Brain microvascular endothelial cell (primary cell): ENCODE measurements at regions not wholly inside any gene's neighbourhood (a gene's known extent, or its start where the extent isn't known, plus 50 kb on each side); places are given as distances from the start of the nearest gene placed in this dataset.

ENCODE experiments used
- DNase-seq: peaks from one replicate; pipeline ENCODE4 v3.0.0-alpha.2; 2020
- H3K27ac ChIP-seq: fragments of 250-450 bp; sonication (Bioruptor Pico); 2 replicates; pipeline ENCODE4 v1.5.1; 2020; ENCODE audit warnings: mild to moderate bottlenecking, moderate library complexity
- H3K27me3 ChIP-seq: fragments of 250-450 bp; sonication (Bioruptor Pico); replicated peaks from 2 replicates; pipeline ENCODE4 v1.5.1; 2020; ENCODE audit warnings: mild to moderate bottlenecking
- H3K36me3 ChIP-seq: fragments of 250-450 bp; sonication (Bioruptor Pico); replicated peaks from 2 replicates; pipeline ENCODE4 v1.5.1; 2020; ENCODE audit warnings: mild to moderate bottlenecking
- H3K4me3 ChIP-seq: 2 replicates; pipeline ENCODE4 v1.5.1; 2011; ENCODE audit warnings: low read depth, mild to moderate bottlenecking, control low read depth, low read length, moderate library complexity
- in situ Hi-C: cut with HindIII; loops from 2 replicates; pipeline ENCODE4 v1.10.0; 2017; ENCODE audit warnings: low sequenced_read_pairs, low pct_ligation_motif_present
- TF ChIP-seq, protein P1 (sequence below): IDR thresholded peaks from 2 replicates; pipeline ENCODE4 v1.5.1; 2011; ENCODE audit warnings: low read depth, mild to moderate bottlenecking, moderate library complexity, low read length, control low read depth, inconsistent platforms; ENCODE audit errors: missing control alignments

DNA sequence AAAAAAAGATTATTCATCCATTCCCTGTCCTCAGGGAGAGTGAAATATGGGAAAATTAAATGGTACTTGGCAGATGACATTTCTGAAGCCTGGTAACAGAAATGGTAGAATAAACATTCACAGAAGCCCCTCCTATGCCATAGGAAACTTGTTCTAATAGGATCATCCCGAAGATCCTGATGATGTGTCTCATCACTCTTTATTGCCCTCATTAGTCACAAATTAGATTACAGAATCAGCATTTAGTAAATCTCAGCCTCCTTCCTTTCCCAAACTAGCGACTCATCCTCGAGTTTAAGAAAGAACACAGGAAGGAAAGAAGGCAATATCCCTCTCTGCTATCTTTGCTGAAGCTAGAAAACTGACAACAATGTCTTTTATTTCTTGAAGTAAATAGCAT is 154.4 kb downstream of the TMEM200A start:
- no peak overlapping the region for H3K4me3 ChIP-seq
- in situ Hi-C loops, result no loop called here
- no peaks in the 10 kb centered on the region for H3K36me3 ChIP-seq
- H3K27me3 ChIP-seq, result no peaks in the 10 kb centered on the region
- TF ChIP-seq, protein P1, sequence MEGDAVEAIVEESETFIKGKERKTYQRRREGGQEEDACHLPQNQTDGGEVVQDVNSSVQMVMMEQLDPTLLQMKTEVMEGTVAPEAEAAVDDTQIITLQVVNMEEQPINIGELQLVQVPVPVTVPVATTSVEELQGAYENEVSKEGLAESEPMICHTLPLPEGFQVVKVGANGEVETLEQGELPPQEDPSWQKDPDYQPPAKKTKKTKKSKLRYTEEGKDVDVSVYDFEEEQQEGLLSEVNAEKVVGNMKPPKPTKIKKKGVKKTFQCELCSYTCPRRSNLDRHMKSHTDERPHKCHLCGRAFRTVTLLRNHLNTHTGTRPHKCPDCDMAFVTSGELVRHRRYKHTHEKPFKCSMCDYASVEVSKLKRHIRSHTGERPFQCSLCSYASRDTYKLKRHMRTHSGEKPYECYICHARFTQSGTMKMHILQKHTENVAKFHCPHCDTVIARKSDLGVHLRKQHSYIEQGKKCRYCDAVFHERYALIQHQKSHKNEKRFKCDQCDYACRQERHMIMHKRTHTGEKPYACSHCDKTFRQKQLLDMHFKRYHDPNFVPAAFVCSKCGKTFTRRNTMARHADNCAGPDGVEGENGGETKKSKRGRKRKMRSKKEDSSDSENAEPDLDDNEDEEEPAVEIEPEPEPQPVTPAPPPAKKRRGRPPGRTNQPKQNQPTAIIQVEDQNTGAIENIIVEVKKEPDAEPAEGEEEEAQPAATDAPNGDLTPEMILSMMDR, result no peak
- no peak for DNase-seq
- no peak overlapping the region for H3K27ac ChIP-seq

GRCh38 chr6:130520801-130521200 is 155.0 kb downstream of the TMEM200A start:
- Histone ChIP-seq H3K4me3 (no peak overlapping the region), H3K36me3 (no peaks in the 10 kb centered on the region), H3K27me3 (no peaks in the 10 kb centered on the region), H3K27ac (no peak overlapping the region)
- DNase-seq, result no peak
- TF ChIP-seq, protein P1, result no peak
- in situ Hi-C loops, result no loop called here

GRCh38 chr6:130524552-130524951 is 158.7 kb downstream of the TMEM200A start:
- no peak overlapping the region for H3K4me3 ChIP-seq
- no peaks in the 10 kb centered on the region for H3K36me3 ChIP-seq
- no peak overlapping the region for H3K27ac ChIP-seq
- in situ Hi-C loops, result no loop called here
- no peak for DNase-seq
- no peaks in the 10 kb centered on the region for H3K27me3 ChIP-seq
- TF ChIP-seq, protein P1, result no peak

DNA sequence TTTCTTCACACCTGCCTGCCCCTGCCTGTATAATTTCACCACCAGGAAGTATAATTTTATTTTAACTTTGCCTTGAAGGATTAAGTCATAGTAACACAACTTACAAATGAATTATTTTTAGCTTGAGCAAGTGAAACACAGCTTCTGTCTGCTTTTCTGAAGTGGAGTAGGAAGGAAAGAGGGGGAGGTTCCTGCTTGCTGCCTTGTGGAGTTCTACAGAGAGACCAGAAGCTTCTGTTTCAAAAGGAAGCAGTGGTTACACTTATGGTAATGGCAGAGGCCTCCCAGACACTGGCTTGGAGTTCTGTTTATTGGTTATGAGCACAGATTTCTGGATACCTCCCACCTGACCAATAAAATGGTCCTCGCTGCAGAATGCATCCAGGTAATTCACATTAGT is 159.6 kb downstream of the TMEM200A start:
- H3K27ac ChIP-seq, result no peak overlapping the region

DNA sequence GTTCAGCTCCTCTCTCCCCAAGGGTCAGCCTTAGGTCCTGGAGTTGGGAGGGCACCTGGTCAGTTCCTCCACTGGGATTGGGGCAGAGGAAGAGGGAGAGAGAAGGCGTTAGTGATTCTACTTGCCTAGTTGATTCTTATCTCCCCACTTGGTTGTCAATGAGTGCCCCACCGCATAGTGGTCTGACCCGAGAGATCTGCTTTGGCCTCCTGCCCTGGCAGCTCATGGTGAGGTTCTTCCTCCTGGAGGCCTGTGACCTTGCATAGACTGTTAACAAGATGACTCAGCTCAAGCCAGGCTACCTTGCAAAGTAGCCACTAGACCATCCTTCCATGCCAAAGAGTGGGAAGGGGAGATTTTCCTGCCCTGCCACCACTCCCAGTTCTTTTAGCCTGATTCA is 160.6 kb downstream of the TMEM200A start:
- TF ChIP-seq, protein P1, result no peak
- no peaks in the 10 kb centered on the region for H3K27me3 ChIP-seq
- no peak for DNase-seq
- no peak overlapping the region for H3K27ac ChIP-seq
- in situ Hi-C loops, result no loop called here
- H3K36me3 ChIP-seq, result no peaks in the 10 kb centered on the region
- H3K4me3 ChIP-seq, result no peak overlapping the region

More for the DNA sequence above, 159.6 kb downstream of the TMEM200A start:
- no peaks in the 10 kb centered on the region for H3K36me3 ChIP-seq
- DNase-seq, result no peak
- TF ChIP-seq, protein P1, result no peak
- no peaks in the 10 kb centered on the region for H3K27me3 ChIP-seq
- in situ Hi-C loops, result no loop called here
- H3K4me3 ChIP-seq, result no peak overlapping the region

GRCh38 chr6:130527173-130527572 is 161.4 kb downstream of the TMEM200A start:
- Histone ChIP-seq H3K36me3 (no peaks in the 10 kb centered on the region), H3K4me3 (no peak overlapping the region), H3K27me3 (no peaks in the 10 kb centered on the region), H3K27ac (no peak overlapping the region)
- in situ Hi-C loops, result no loop called here
- DNase-seq, result no peak
- TF ChIP-seq, protein P1, result no peak
